Spinal cord (tissue), 9 donors: ENCODE measurements at regions not wholly inside any gene's neighbourhood (a gene's known extent, or its start where the extent isn't known, plus 50 kb on each side); places are given as distances from the start of the nearest gene placed in this dataset.

Experiments used
- DNase-seq, 6 donors: peaks; one replicate each; pipeline versions ENCODE4 v3.0.0 to v3.0.0-alpha.2; 2013 to 2015; ENCODE audit warnings: low spot score in 6 of 6, low read depth in 4 of 6
- H3K27ac ChIP-seq: one replicate; pipeline ENCODE4 v1.5.1; 2013; ENCODE audit warnings: low read depth, low read length, control low read depth
- H3K27me3 ChIP-seq: one replicate; pipeline ENCODE4 v1.6.1; 2013; ENCODE audit warnings: low read length; ENCODE audit not compliant: control insufficient read depth, insufficient read depth
- H3K36me3 ChIP-seq: one replicate; pipeline ENCODE4 v1.6.1; 2013; ENCODE audit warnings: low read length; ENCODE audit not compliant: control insufficient read depth, insufficient read depth
- H3K4me1 ChIP-seq: one replicate; pipeline ENCODE4 v1.6.1; 2013; ENCODE audit warnings: low read length; ENCODE audit not compliant: control insufficient read depth, insufficient read depth
- H3K4me3 ChIP-seq: one replicate; pipeline ENCODE4 v1.5.1; 2013; ENCODE audit warnings: low read depth, low read length, control low read depth
- H3K9me3 ChIP-seq: one replicate; pipeline ENCODE4 v1.6.1; 2013; ENCODE audit warnings: low read length; ENCODE audit not compliant: control insufficient read depth, insufficient read depth
- WGBS: methylation state at CpG from one replicate; pipeline ENCODE4 v1.1.5; 2013; ENCODE audit warnings: missing lambda C conversion rate; ENCODE audit not compliant: insufficient coverage; 5-methylcytosine and 5-hydroxymethylcytosine counted together
- donor health status: healthy.

GRCh38 chr22:48615171-48616008 lies 1212.3 kb downstream of the BRD1 start:
- WGBS: 78% methylated on average over 14 of the region's 22 CpGs
- no peaks in the 10 kb centered on the region for H3K9me3 ChIP-seq
- DNase-seq: no peak
- H3K27me3 ChIP-seq: no peaks in the 10 kb centered on the region
- no peak overlapping the region for H3K27ac ChIP-seq
- peaks cover 69% of the 10 kb centered on the region for H3K36me3 ChIP-seq
- H3K4me3 ChIP-seq: no peak overlapping the region
- peaks cover 51% of the 10 kb centered on the region for H3K4me1 ChIP-seq

- no peaks in the 10 kb centered on the region for H3K9me3 ChIP-seq
- no peak overlapping the region for H3K4me3 ChIP-seq
- H3K4me1 ChIP-seq: peaks cover 51% of the 10 kb centered on the region
- 92% methylated on average over 32 of the region's 32 CpGs for WGBS
- peaks cover 87% of the 10 kb centered on the region for H3K36me3 ChIP-seq
- no peaks in the 10 kb centered on the region for H3K27me3 ChIP-seq
- no peak overlapping the region for H3K27ac ChIP-seq
- no peak for DNase-seq
Measured at GRCh38 chr22:48613566-48614200, 1214.0 kb downstream of the BRD1 start.

GRCh38 chr22:48612077-48612995 lies 1215.3 kb downstream of the BRD1 start:
- WGBS: 88% methylated on average over 33 of the region's 33 CpGs
- no peak overlapping the region for H3K4me3 ChIP-seq
- H3K9me3 ChIP-seq: no peaks in the 10 kb centered on the region
- no peak for DNase-seq
- H3K27ac ChIP-seq: no peak overlapping the region
- H3K27me3 ChIP-seq: no peaks in the 10 kb centered on the region
- H3K36me3 ChIP-seq: peaks cover 81% of the 10 kb centered on the region
- peaks cover 43% of the 10 kb centered on the region for H3K4me1 ChIP-seq

GRCh38 chr22:48609279-48609865 lies 1218.3 kb downstream of the BRD1 start:
- DNase-seq: no peak
- WGBS: 96% methylated on average over 19 of the region's 22 CpGs
- Histone ChIP-seq H3K27ac (no peak overlapping the region), H3K4me1 (peaks cover 40% of the 10 kb centered on the region), H3K36me3 (peaks cover 52% of the 10 kb centered on the region), H3K9me3 (no peaks in the 10 kb centered on the region), H3K27me3 (no peaks in the 10 kb centered on the region), H3K4me3 (no peak overlapping the region)

GRCh38 chr22:48607901-48608662 lies 1219.6 kb downstream of the BRD1 start:
- H3K4me1 ChIP-seq: peaks cover 40% of the 10 kb centered on the region
- no peak for DNase-seq
- H3K4me3 ChIP-seq: no peak overlapping the region
- H3K9me3 ChIP-seq: no peaks in the 10 kb centered on the region
- H3K27ac ChIP-seq: no peak overlapping the region
- peaks cover 43% of the 10 kb centered on the region for H3K36me3 ChIP-seq
- H3K27me3 ChIP-seq: no peaks in the 10 kb centered on the region
- WGBS: 87% methylated on average over 11 of the region's 23 CpGs

- Histone ChIP-seq H3K27ac (no peak overlapping the region), H3K27me3 (no peaks in the 10 kb centered on the region), H3K4me1 (peaks cover 41% of the 10 kb centered on the region), H3K4me3 (no peak overlapping the region), H3K9me3 (no peaks in the 10 kb centered on the region), H3K36me3 (peaks cover 43% of the 10 kb centered on the region)
- 90% methylated on average over 16 of the region's 16 CpGs for WGBS
- no peak for DNase-seq
Measured at GRCh38 chr22:48606684-48607307, 1220.9 kb downstream of the BRD1 start.

- 87% methylated on average over 12 of the region's 13 CpGs for WGBS
- Histone ChIP-seq H3K36me3 (peaks cover 41% of the 10 kb centered on the region), H3K27me3 (no peaks in the 10 kb centered on the region), H3K4me3 (no peak overlapping the region), H3K4me1 (peaks cover 40% of the 10 kb centered on the region), H3K9me3 (no peaks in the 10 kb centered on the region), H3K27ac (no peak overlapping the region)
- DNase-seq: no peak
Measured at GRCh38 chr22:48605856-48606481, 1221.7 kb downstream of the BRD1 start.

GRCh38 chr22:48605125-48605524 lies 1222.5 kb downstream of the BRD1 start:
- no peaks in the 10 kb centered on the region for H3K9me3 ChIP-seq
- peaks cover 40% of the 10 kb centered on the region for H3K36me3 ChIP-seq
- no peak overlapping the region for H3K27ac ChIP-seq
- DNase-seq: no peak
- WGBS: 94% methylated on average over 1 of the region's 2 CpGs
- H3K27me3 ChIP-seq: no peaks in the 10 kb centered on the region
- no peak overlapping the region for H3K4me3 ChIP-seq
- H3K4me1 ChIP-seq: peaks cover 40% of the 10 kb centered on the region
